Suppressor macrophage treated with lipopolysaccharide for 1 hour (primary cell): ENCODE measurements at regions not wholly inside any gene's neighbourhood (a gene's known extent, or its start where the extent isn't known, plus 50 kb on each side); places are given as distances from the start of the nearest gene placed in this dataset.
A peak's percentile ranks its signal among the peaks of the same experiment; 100 is the strongest.

Experiments
- DNase-seq, 3 donors: peaks; one replicate each; pipeline ENCODE4 v3.0.0-alpha.2; 2020 to 2022

DNA sequence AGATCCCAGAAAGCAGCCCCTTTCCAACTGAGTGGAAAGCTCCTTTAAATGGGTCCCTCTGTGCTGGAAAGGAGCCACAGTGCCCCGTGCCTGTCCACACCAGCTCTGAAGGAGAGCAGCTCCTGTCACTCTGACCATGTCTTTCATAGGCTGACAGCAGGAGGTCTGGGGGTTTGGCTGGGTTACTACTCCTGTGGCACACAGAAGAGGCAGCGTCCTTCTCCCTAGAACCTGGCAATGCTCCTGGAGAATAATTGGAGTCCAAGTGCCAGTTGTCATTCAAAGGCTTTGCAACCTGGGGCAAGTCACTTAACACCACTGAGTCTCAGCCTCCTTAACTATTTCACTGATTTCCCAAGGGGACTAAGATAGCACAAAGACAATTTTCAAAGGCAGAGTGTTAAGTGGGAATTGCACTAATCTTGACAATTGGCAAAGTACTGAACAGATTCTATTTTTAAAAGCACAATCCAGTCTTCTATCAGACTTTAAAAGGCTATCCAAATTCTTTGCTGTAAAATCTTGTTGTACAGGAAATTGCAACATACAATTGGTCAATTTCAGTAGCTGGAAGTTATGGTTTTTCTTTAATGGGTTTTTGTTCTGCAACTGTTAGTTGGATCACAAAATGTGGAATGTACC, 457.2 kb downstream of the KIF16B start:
- peak in 2 of 3 donors; percentile 20 to 23 for DNase-seq

DNA sequence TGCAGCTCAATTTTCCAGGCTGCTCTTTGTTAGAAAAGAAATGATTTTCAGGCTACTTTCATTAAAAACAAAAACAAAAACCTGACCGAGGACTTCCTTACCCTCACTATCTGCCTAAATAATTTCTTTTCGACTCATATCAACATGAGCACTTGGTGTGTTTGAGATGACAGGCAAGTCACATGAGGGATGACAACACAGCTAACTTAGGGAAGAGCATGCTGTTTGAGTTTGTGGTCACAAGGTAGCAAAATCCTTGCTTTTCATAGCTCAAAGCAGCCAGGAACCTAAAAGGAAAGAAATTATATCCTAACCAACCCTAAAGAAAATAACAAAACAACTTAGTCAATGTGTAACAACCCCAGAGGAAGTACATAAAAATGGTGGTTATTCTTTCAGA, 459.5 kb downstream of the KIF16B start:
- DNase-seq = peak; percentile 20 to 29 (median 23)

DNA sequence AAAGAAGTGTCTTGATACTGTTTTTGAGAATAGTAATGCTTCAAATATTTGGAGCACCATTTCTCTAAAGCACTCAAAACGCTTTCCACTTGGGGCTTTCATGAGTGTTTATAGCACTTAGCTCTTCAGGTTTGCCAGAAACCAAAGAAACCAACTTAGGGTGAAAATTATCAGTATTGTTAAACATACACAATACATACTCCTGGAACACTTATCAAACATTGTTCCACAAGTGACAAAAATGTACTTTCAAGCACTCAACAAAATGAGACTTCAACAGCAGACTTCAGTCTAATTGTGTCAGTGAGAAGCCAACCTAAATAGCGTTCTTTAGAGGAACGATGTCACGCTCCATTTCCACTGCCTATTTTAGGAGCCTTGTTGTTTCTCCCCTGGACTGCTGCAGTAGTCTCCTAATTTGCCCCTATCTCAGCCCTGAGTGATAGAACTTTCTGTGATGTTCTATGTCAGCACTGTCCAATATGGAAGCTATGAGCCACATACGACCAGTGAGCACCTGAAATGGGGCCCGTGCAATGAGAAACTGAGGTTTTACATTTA, 461.3 kb downstream of the KIF16B start:
- DNase-seq = no peak

DNA sequence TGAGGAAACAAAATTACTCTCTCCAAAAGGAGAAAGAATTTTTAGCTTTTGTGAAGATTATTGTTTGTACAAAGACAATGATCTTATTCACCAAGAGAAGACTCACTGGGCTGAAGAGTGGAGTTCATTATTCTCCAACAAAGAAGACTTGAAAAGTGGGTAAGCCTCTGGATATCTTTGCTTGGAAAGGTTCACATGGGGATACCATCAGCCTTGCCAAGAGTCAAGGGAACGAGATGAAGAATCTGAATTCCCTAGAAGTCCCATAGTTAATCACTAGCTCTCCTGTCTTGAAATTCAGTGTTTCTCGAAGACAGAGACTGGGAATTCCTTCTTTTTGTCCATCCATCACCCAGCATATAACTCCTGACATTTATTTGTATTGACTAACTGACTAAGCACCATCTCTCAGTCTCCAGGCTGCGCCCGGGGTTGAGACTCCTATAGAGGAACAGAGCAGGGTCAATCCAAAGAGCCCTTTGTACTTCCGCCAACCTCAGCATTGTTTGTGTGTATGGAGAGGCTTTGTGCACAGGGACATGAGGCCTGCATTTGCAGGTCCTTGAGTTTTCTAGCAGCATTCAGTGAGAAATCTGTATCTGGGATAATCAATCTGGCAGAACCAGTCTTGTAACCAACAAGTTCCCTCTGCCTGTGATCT, 461.9 kb downstream of the KIF16B start:
- DNase-seq = no peak

DNA sequence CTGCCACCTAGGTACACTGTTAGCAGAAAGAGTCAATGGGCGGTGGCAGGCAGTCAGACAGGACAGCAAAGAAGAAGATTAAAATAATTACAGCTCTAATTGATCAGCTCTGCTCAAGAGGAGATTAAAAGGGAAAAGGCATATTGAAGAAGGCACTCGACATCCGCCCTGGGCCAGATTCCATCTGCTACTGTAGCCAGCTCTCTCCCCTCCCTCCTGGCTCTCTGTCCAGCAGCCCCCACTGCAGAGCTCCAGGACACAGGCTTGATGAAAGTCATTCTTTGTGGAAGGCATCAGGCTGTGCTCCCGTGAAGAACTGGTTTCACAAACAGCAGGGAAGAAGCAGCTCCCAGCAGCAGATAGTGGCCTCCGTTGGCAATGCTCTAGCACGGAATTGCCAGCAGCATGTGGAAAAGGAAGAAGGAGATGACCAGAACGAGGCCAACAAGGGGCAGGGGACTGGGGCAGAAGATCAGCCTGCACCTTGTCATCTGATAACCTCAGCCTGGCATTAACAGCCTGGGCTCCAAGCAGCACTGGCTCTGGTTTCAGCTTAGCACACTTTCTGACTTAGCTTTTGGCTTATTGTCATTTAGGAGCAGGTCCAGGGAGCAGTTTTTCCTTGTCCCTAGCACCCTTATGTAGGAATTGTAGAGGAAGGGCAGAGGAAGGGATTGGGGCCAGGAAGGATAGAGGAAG, 465.9 kb downstream of the KIF16B start:
- DNase-seq = no peak

DNA sequence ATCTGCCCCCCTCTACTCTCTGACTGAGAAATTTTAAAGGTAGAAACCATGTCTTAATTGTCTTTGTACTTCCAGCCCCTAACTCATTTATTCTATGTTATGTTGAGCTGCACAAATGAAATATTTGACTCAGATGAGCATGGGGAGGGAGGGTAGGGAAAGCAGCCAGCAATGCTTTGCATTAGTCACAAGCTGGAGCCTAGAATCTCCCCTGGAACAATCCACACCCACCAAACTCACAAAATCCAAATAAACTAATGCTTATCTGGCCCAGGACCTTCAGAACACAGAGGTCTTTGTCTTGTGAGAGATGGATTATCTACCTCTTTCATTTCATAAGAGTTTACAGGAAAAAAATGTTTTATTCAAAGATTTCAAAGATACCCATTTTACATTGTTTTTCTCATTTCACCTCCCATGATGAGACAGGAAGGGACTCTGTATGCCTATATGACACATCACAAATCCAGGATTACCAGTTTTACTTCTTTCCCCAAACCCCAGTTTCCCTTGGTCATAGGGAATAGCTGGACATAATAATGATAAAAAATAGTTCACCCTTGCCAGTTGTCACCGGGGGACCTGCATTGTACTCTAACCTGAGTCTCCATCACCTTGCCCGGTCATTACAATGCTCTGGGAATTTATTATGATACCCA, 466.9 kb downstream of the KIF16B start:
- DNase-seq = no peak

DNA sequence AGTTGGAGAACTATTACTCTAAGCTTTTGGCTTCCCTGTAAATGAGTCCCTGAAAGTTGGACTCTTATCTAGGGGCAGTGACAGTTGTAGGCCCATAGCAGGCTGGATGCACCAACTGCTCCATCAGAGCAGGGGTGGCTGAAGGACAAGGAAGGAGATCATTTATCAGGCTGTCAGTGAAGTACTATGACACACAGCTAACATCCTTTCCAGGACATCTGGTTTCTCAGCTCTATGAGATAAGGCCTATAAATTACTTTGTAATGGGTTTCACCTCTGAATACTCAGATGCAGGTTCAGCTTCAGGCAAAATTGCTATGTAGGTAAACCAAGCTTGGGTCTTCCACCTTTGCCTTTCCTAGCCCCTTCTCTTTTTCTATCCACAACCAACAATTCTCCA, 468.5 kb downstream of the KIF16B start:
- no peak for DNase-seq
